BE2C (cell line): ENCODE measurements at regions not wholly inside any gene's neighbourhood (a gene's known extent, or its start where the extent isn't known, plus 50 kb on each side); places are given as distances from the start of the nearest gene placed in this dataset.

Experiments used
- DNase-seq: peaks from one replicate; pipeline ENCODE4 v3.0.0-alpha.2; 2020
- H3K27me3 ChIP-seq: fragments of 250-450 bp; sonication (Bioruptor Pico); 2 replicates; pipeline ENCODE4 v1.5.1; 2020; ENCODE audit warnings: mild to moderate bottlenecking
- H3K36me3 ChIP-seq: fragments of 250-450 bp; sonication (Bioruptor Pico); 2 replicates; pipeline ENCODE4 v1.5.1; 2020; ENCODE audit warnings: mild to moderate bottlenecking
- H3K4me1 ChIP-seq: fragments of 250-450 bp; sonication (Bioruptor Pico); 2 replicates; pipeline ENCODE4 v1.5.1; 2020
- H3K4me3 ChIP-seq: 2 replicates; pipeline ENCODE4 v1.5.1; 2011; ENCODE audit warnings: low read depth, low read length
- H3K9me3 ChIP-seq: fragments of 250-450 bp; sonication (Bioruptor Pico); 2 replicates; pipeline ENCODE4 v1.5.1; 2020
- CTCF ChIP-seq: IDR thresholded peaks from 2 replicates; pipeline ENCODE4 v1.5.1; 2012; ENCODE audit warnings: mild to moderate bottlenecking, low read depth, low read length

- no peaks in the 10 kb centered on the region for H3K36me3 ChIP-seq
- peak overlapping the region; percentile 56 for H3K4me3 ChIP-seq
- H3K4me1 ChIP-seq: peaks cover 4% of the 10 kb centered on the region
- peak; percentile 90 for TF ChIP-seq CTCF
- no peaks in the 10 kb centered on the region for H3K27me3 ChIP-seq
- peak; percentile 92 for DNase-seq
- H3K9me3 ChIP-seq: no peaks in the 10 kb centered on the region
Measured at GRCh38 chr21:27700974-27701614, 734.2 kb upstream of the ADAMTS5 start.

GRCh38 chr21:27695246-27695645 is 728.4 kb upstream of the ADAMTS5 start:
- TF ChIP-seq CTCF: no peak
- DNase-seq: no peak
- Histone ChIP-seq H3K27me3 (no peaks in the 10 kb centered on the region), H3K36me3 (no peaks in the 10 kb centered on the region), H3K4me1 (no peaks in the 10 kb centered on the region), H3K9me3 (no peaks in the 10 kb centered on the region), H3K4me3 (no peak overlapping the region)

GRCh38 chr21:27694667-27695066 is 727.8 kb upstream of the ADAMTS5 start:
- no peak for DNase-seq

GRCh38 chr21:27693376-27693775 is 726.5 kb upstream of the ADAMTS5 start:
- no peaks in the 10 kb centered on the region for H3K4me1 ChIP-seq
- DNase-seq: no peak
- no peak for TF ChIP-seq CTCF
- no peak overlapping the region for H3K4me3 ChIP-seq
- H3K36me3 ChIP-seq: no peaks in the 10 kb centered on the region
- no peaks in the 10 kb centered on the region for H3K27me3 ChIP-seq
- H3K9me3 ChIP-seq: no peaks in the 10 kb centered on the region

More at GRCh38 chr21:27694667-27695066, 727.8 kb upstream of the ADAMTS5 start:
- no peaks in the 10 kb centered on the region for H3K36me3 ChIP-seq
- H3K4me3 ChIP-seq: no peak overlapping the region
- no peak for TF ChIP-seq CTCF
- H3K27me3 ChIP-seq: no peaks in the 10 kb centered on the region
- no peaks in the 10 kb centered on the region for H3K9me3 ChIP-seq
- H3K4me1 ChIP-seq: no peaks in the 10 kb centered on the region

- TF ChIP-seq CTCF: no peak
- Histone ChIP-seq H3K4me1 (no peaks in the 10 kb centered on the region), H3K9me3 (no peaks in the 10 kb centered on the region)
Measured at GRCh38 chr21:27691516-27691915, 724.6 kb upstream of the ADAMTS5 start.

GRCh38 chr21:27691006-27691405 is 724.1 kb upstream of the ADAMTS5 start:
- H3K36me3 ChIP-seq: no peaks in the 10 kb centered on the region
- no peaks in the 10 kb centered on the region for H3K27me3 ChIP-seq
- H3K4me1 ChIP-seq: no peaks in the 10 kb centered on the region
- DNase-seq: no peak
- H3K4me3 ChIP-seq: no peak overlapping the region
- H3K9me3 ChIP-seq: no peaks in the 10 kb centered on the region
- no peak for TF ChIP-seq CTCF

More at GRCh38 chr21:27691516-27691915, 724.6 kb upstream of the ADAMTS5 start:
- Histone ChIP-seq H3K36me3 (no peaks in the 10 kb centered on the region), H3K27me3 (no peaks in the 10 kb centered on the region), H3K4me3 (no peak overlapping the region)
- DNase-seq: no peak
